GM10266 (cell line): ENCODE measurements at regions not wholly inside any gene's neighbourhood (a gene's known extent, or its start where the extent isn't known, plus 50 kb on each side); places are given as distances from the start of the nearest gene placed in this dataset.

ENCODE experiments used
- DNase-seq: peaks from one replicate; pipeline ENCODE4 v3.0.0; 2012; ENCODE audit errors: extremely low spot score
- CTCF ChIP-seq: IDR thresholded peaks from 2 replicates; pipeline ENCODE4 v1.5.1; 2012; ENCODE audit warnings: mild to moderate bottlenecking, low read depth; ENCODE audit not compliant: control insufficient read depth, insufficient read depth; ENCODE audit errors: missing control alignments

- no peak for DNase-seq
- no peak for TF ChIP-seq CTCF
Measured at GRCh38 chr3:30945291-30945690, 50.8 kb upstream of the GADL1 start.

- DNase-seq = no peak
- no peak for TF ChIP-seq CTCF
Measured at GRCh38 chr3:30948426-30948825, 54.0 kb upstream of the GADL1 start.

- no peak for TF ChIP-seq CTCF
- DNase-seq = no peak
Measured at GRCh38 chr3:30951826-30952225, 57.4 kb upstream of the GADL1 start.

- DNase-seq = no peak
- no peak for TF ChIP-seq CTCF
Measured at GRCh38 chr3:30952786-30953185, 58.3 kb upstream of the GADL1 start.

- no peak for DNase-seq
- no peak for TF ChIP-seq CTCF
Measured at GRCh38 chr3:30954426-30954825, 60.0 kb upstream of the GADL1 start.

- DNase-seq = no peak
- no peak for TF ChIP-seq CTCF
Measured at GRCh38 chr3:30962084-30962483, 67.6 kb upstream of the GADL1 start.

GRCh38 chr3:30962493-30962892 lies 68.0 kb upstream of the GADL1 start:
- no peak for TF ChIP-seq CTCF
- no peak for DNase-seq

GRCh38 chr3:30963223-30963722 lies 68.8 kb upstream of the GADL1 start:
- TF ChIP-seq CTCF = no peak
- no peak for DNase-seq
